Keratinocyte (primary cell): ENCODE measurements at regions not wholly inside any gene's neighbourhood (a gene's known extent, or its start where the extent isn't known, plus 50 kb on each side); places are given as distances from the start of the nearest gene placed in this dataset.

Source experiments
- DNase-seq: peaks from one replicate; pipeline ENCODE4 v3.0.0-alpha.2; 2011; ENCODE audit warnings: low read depth, missing footprints, low spot score
- FAIRE-seq: peaks from 2 replicates; lab custom pipeline; 2011; peaks lifted over from hg19 to GRCh38; lab: Jason Lieb, UNC
- H2AFZ ChIP-seq: 2 replicates; pipeline ENCODE4 v1.6.0; 2012; ENCODE audit warnings: low read length, control low read depth, inconsistent platforms; ENCODE audit not compliant: control insufficient read depth
- H3K27ac ChIP-seq: 2 replicates; pipeline ENCODE4 v1.5.1; 2011; ENCODE audit warnings: low read length; ENCODE audit not compliant: control insufficient read depth, insufficient read depth
- H3K27me3 ChIP-seq: 3 replicates; pipeline ENCODE4 v1.6.0; 2011; ENCODE audit warnings: low read length; ENCODE audit not compliant: control insufficient read depth, insufficient read depth; ENCODE audit errors: extremely low read depth
- H3K36me3 ChIP-seq, 2 experiments: 2 replicates in 1 of 2; 3 replicates in 1 of 2; pipeline ENCODE4 v1.5.1; 2011; ENCODE audit warnings: low read length in 2 of 2, mild to moderate bottlenecking in 1 of 2; ENCODE audit not compliant: control insufficient read depth in 2 of 2, insufficient read depth in 2 of 2; ENCODE audit errors: extremely low read depth in 1 of 2
- H3K4me1 ChIP-seq: 3 replicates; pipeline ENCODE4 v1.5.1; 2011; ENCODE audit warnings: low read length; ENCODE audit not compliant: control insufficient read depth, insufficient read depth; ENCODE audit errors: extremely low read depth
- H3K4me2 ChIP-seq: 3 replicates; pipeline ENCODE4 v1.6.0; 2011; ENCODE audit warnings: low read depth, low read length; ENCODE audit not compliant: control insufficient read depth, insufficient read depth; ENCODE audit errors: extremely low read depth
- H3K4me3 ChIP-seq, 3 experiments: fragments of 200-600 bp in 1 of 3; sonication (generic) in 1 of 3; 2 replicates in 2 of 3; 3 replicates in 1 of 3; pipeline ENCODE4 v1.5.1; 2011 to 2016; ENCODE audit warnings: low read length in 3 of 3, mild to moderate bottlenecking in 3 of 3, control low read depth in 2 of 3, inconsistent platforms in 1 of 3, low read depth in 1 of 3, mixed read lengths in 1 of 3, mixed run types in 1 of 3, moderate library complexity in 1 of 3; ENCODE audit not compliant: control insufficient read depth in 2 of 3, insufficient read depth in 2 of 3; ENCODE audit errors: extremely low read depth in 1 of 3
- H3K79me2 ChIP-seq: 2 replicates; pipeline ENCODE4 v1.6.0; 2012; ENCODE audit warnings: low read length; ENCODE audit not compliant: control insufficient read depth, insufficient read depth
- H3K9ac ChIP-seq: 3 replicates; pipeline ENCODE4 v1.6.0; 2011; ENCODE audit warnings: low read length; ENCODE audit not compliant: control insufficient read depth, insufficient read depth; ENCODE audit errors: extremely low read depth
- H3K9me1 ChIP-seq: 3 replicates; pipeline ENCODE4 v1.6.0; 2011; ENCODE audit warnings: low read length; ENCODE audit not compliant: control insufficient read depth, insufficient read depth; ENCODE audit errors: extremely low read depth
- H3K9me3 ChIP-seq: 2 replicates; pipeline ENCODE4 v1.5.1; 2012; ENCODE audit warnings: low read depth, low read length; ENCODE audit not compliant: control insufficient read depth
- H4K20me1 ChIP-seq: 3 replicates; pipeline ENCODE4 v1.6.0; 2011; ENCODE audit warnings: low read length; ENCODE audit not compliant: control insufficient read depth, insufficient read depth; ENCODE audit errors: extremely low read depth
- CTCF ChIP-seq, 3 experiments: IDR thresholded peaks in 1 of 3; conservative IDR thresholded peaks in 1 of 3; optimal IDR thresholded peaks in 1 of 3; 2 replicates in 2 of 3; 3 replicates in 1 of 3; pipeline versions ENCODE3 to v1.5.1; 2011; ENCODE audit warnings: low read length in 3 of 3, mild to moderate bottlenecking in 3 of 3, moderate library complexity in 2 of 3, control low read depth in 1 of 3, inconsistent platforms in 1 of 3; ENCODE audit not compliant: insufficient read depth in 2 of 3; ENCODE audit errors: extremely low read depth in 1 of 3
- EZH2 ChIP-seq: IDR thresholded peaks from one replicate; pipeline ENCODE4 v1.6.1; 2012; ENCODE audit warnings: inconsistent platforms, mild to moderate bottlenecking, low read length, moderate library complexity
- dilution Hi-C: fragments of 300-500 bp; cut with MboI; formaldehyde crosslinking; loops from one replicate; pipeline ENCODE4 v1.7.0; 2020; ENCODE audit warnings: low sequenced_read_pairs; ENCODE audit not compliant: extremely low pct_ligation_motif_present

- Histone ChIP-seq H3K9me1 (no peaks in the 10 kb centered on the region), H3K9ac (no peak overlapping the region), H3K4me3 (no peak overlapping the region), H3K27me3 (no peaks in the 10 kb centered on the region), H2AFZ (no peak overlapping the region), H4K20me1 (no peaks in the 10 kb centered on the region), H3K27ac (no peak overlapping the region), H3K4me1 (no peaks in the 10 kb centered on the region), H3K79me2 (no peaks in the 10 kb centered on the region), H3K4me2 (no peak overlapping the region), H3K9me3 (no peaks in the 10 kb centered on the region), H3K36me3 (no peaks in the 10 kb centered on the region)
- FAIRE-seq (no peak), DNase-seq (no peak)
- no peak for TF ChIP-seq EZH2
- dilution Hi-C loops = no loop called here
Measured at GRCh38 chr3:110897046-110897445, 174.6 kb upstream of the NECTIN3 start.

GRCh38 chr3:110900576-110900975 lies 171.0 kb upstream of the NECTIN3 start:
- H3K36me3 ChIP-seq = no peaks in the 10 kb centered on the region
- no peak overlapping the region for H2AFZ ChIP-seq
- H3K79me2 ChIP-seq = no peaks in the 10 kb centered on the region
- H3K27ac ChIP-seq = no peak overlapping the region
- H3K4me2 ChIP-seq = no peak overlapping the region
- no peak for DNase-seq
- H3K9me3 ChIP-seq = no peaks in the 10 kb centered on the region
- no peaks in the 10 kb centered on the region for H3K27me3 ChIP-seq
- H3K4me3 ChIP-seq = no peak overlapping the region
- no peak for TF ChIP-seq EZH2
- no peak for TF ChIP-seq CTCF (optimal IDR thresholded peaks at IDR 0.05 in 1 of 3, IDR thresholded peaks at IDR 0.05 in 1 of 3, conservative IDR thresholded peaks at IDR 0.05 in 1 of 3; ENCODE audit: extremely low read depth in 1 of 3, insufficient read depth in 2 of 3, low read length in 3 of 3)
- no peaks in the 10 kb centered on the region for H3K4me1 ChIP-seq
- H4K20me1 ChIP-seq = no peaks in the 10 kb centered on the region
- H3K9ac ChIP-seq = no peak overlapping the region
- dilution Hi-C loops = no loop called here
- H3K9me1 ChIP-seq = no peaks in the 10 kb centered on the region
- FAIRE-seq = no peak

- Histone ChIP-seq H3K36me3 (no peaks in the 10 kb centered on the region), H3K4me2 (no peak overlapping the region), H4K20me1 (no peaks in the 10 kb centered on the region), H3K27me3 (no peaks in the 10 kb centered on the region), H2AFZ (no peak overlapping the region), H3K4me1 (no peaks in the 10 kb centered on the region), H3K9ac (no peak overlapping the region), H3K4me3 (no peak overlapping the region), H3K27ac (no peak overlapping the region), H3K79me2 (no peaks in the 10 kb centered on the region), H3K9me1 (no peaks in the 10 kb centered on the region), H3K9me3 (no peaks in the 10 kb centered on the region)
- FAIRE-seq (no peak), DNase-seq (no peak)
- dilution Hi-C loops = no loop called here
- no peak for TF ChIP-seq CTCF (optimal IDR thresholded peaks at IDR 0.05 in 1 of 3, IDR thresholded peaks at IDR 0.05 in 1 of 3, conservative IDR thresholded peaks at IDR 0.05 in 1 of 3; ENCODE audit: extremely low read depth in 1 of 3, insufficient read depth in 2 of 3, low read length in 3 of 3)
- no peak for TF ChIP-seq EZH2
Measured at GRCh38 chr3:110901536-110901935, 170.1 kb upstream of the NECTIN3 start.
